Panc1 (cell line): ENCODE measurements at regions not wholly inside any gene's neighbourhood (a gene's known extent, or its start where the extent isn't known, plus 50 kb on each side); places are given as distances from the start of the nearest gene placed in this dataset.
"Not testable (repeated sequence)": the region's sequence is repeated elsewhere in the genome, so short reads cannot be mapped to it uniquely, and the experiment has no call there.

Experiments used
- CTCF ChIP-seq: fragments of 450-650 bp; IDR thresholded peaks from 2 replicates; pipeline ENCODE4 v1.5.1; 2017; ENCODE audit warnings: mild to moderate bottlenecking
- POLR2AphosphoS5 ChIP-seq: IDR thresholded peaks from 2 replicates; pipeline ENCODE4 v1.6.1; 2012; ENCODE audit warnings: mild to moderate bottlenecking, low read depth, low read length, moderate library complexity
- SIN3A ChIP-seq: IDR thresholded peaks from 2 replicates; pipeline ENCODE4 v1.6.1; 2012; ENCODE audit warnings: low read depth, mild to moderate bottlenecking, low read length, moderate library complexity, borderline replicate concordance; ENCODE audit not compliant: insufficient read depth

GRCh38 chr20:53719171-53719803 is 125.6 kb upstream of the ZNF217 start:
- TF ChIP-seq POLR2AphosphoS5, CTCF, SIN3A: not testable (repeated sequence)
